HG02678 (cell line): ENCODE measurements at regions not wholly inside any gene's neighbourhood (a gene's known extent, or its start where the extent isn't known, plus 50 kb on each side); places are given as distances from the start of the nearest gene placed in this dataset.
A peak's percentile ranks its signal among the peaks of the same experiment; 100 is the strongest.
"Not testable (repeated sequence)": the region's sequence is repeated elsewhere in the genome, so short reads cannot be mapped to it uniquely, and the experiment has no call there.

ENCODE experiments used
- ATAC-seq: cut with Tn5 transposase; IDR thresholded peaks from one replicate; pipeline ENCODE4 v1.9.1; 2021; ENCODE audit warnings: mild to moderate bottlenecking, moderate library complexity; ENCODE audit not compliant: unreplicated experiment

GRCh38 chr2:8361930-8362329 is 319.9 kb upstream of the ID2 start:
- ATAC-seq = no peak

- no peak for ATAC-seq
These were observed 318.7 kb upstream of the ID2 start for GRCh38 chr2:8363161-8363560.

DNA sequence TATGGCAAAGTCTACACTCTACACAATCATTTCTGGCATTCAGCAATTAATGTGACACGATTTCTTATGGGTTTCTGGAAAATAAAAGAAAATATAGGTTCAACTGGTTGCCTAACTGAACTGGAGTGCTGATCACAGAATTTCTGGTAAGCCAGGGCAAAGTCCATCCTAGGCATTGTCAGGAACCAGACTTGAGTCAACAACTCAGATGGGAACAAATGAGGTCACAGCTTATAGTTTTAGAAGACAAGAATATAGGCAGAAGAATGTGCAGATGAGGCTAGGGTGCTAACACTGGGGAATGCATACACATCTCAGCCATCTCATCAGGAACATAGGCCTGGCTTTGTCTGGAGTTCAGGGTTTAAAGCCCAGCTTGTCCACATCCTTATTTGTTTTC is 317.2 kb upstream of the ID2 start:
- no peak for ATAC-seq

DNA sequence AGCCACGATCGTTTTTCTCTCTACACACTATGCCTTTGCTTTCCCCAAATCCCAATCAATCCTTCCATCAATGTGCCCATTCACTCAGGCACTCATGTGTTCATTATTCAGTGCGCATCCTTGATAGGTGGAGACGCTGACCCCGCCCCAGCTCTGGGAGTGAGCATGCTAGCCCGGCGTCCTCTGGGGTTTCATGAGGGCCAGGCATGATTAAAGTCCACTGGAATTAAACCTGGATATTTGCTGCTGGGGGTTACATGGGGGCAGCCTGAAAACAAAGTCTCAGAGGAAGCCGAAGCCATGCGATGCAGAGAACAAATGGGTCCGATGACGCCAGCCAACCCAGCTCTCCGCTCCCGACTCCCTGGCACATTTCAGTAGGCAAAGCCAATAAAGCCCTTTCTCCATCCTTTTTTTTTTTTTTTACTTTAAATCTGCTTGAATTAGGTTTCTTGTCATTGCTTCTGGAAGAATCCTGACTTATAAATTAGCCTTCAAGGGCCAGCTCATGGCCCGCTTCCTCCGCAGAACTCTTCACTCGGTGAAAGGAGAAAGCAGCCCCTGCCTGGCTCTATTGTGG is 316.4 kb upstream of the ID2 start:
- ATAC-seq = no peak

DNA sequence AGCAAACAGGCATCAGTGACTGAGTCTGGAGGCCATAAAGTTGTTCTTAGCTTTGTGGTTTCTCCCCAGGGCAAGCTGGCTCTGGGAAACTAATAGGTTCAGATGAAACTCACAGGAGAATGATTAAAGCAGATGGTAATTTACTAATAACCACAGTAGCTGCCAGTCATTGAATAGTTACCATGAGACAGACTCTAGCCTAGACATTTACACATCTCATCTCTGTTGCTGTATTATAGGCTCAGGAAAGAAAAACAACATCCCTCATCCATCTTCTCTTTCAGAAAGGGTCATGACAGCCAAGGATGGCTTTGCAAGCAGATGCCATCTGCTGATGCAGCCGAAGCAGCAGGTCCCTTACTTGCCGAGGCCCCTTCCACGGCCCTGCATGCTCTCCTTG is 314.0 kb upstream of the ID2 start:
- no peak for ATAC-seq

- ATAC-seq = peak; percentile 78
These were observed 313.4 kb upstream of the ID2 start for GRCh38 chr2:8368463-8368862.

DNA sequence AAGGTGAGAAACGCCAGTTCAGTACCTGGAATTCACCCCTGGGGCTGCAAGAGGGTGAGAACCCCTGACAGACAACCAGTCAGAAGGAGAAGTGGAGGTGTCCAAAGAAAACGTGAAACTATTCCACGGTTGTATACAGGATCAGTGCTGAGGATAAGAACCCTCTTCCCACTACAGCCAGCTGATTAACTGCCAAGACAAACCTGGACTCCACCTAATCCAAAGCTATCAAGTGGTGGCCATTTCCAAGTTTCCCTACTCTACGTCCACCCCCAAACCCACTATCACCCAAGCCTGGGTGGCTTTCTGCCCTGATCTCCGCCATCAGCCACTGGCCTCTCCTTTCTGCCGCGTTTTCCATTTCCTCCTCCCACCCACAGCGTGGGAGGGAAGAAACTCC is 312.3 kb upstream of the ID2 start:
- ATAC-seq = no peak

GRCh38 chr2:8370258-8370802 is 311.5 kb upstream of the ID2 start:
- no peak for ATAC-seq

DNA sequence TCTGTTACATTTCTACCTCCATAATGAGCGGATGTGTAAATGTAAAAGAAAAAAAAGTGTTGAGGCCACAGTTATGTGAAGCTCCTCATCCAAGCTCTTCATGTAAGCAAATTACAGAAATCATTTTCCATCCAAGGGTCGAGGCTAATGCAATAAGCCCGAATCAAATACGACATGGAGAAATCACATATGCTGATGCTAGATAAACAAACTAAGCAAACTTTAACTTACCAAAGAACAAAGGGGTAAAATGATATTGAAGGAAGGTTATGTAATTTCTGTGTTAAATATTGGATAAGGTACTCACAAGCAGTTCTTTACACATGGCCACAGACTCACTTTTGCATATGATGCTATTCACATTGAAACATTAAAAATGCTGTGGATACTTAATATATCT is 310.2 kb upstream of the ID2 start:
- no peak for ATAC-seq

- no peak for ATAC-seq
These were observed 307.1 kb upstream of the ID2 start for GRCh38 chr2:8374782-8375181.

DNA sequence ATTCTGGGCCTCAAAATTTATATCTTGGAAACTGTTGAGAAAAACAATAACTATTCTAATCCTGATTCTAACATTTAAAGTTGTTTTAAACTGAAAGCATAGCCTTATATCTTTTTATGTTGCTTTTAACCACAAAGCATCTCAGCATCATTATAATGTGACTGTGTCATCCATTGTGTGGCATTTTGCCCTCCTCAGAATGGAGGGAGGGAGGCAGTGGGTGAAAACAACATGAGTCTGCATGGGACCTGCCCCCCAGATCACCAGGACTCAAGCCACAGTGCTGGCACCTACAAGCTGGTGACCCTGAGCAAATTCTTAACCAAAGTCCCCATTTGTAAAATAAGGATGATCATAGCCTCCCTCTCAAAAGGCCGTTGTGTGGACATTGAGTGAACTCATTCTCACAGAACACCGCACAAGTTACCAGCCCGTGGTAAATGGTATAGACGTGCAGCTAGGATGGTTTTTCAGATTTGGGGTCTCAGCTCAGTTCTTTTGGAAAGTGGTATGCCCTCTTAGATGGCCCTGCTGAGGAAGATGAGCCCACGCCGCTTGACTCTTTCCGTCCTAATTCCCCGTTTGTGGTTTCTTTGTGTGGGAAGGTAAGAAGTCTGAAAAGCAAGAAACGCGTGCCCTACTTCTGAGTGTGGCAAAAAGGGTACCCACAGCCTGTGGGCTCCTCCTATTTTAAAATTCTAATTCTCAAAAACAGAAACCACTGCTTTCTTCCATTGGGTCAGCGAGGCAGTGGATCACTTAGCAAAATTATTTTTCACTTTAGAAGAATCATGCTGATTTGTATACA is 305.0 kb upstream of the ID2 start:
- no peak for ATAC-seq

DNA sequence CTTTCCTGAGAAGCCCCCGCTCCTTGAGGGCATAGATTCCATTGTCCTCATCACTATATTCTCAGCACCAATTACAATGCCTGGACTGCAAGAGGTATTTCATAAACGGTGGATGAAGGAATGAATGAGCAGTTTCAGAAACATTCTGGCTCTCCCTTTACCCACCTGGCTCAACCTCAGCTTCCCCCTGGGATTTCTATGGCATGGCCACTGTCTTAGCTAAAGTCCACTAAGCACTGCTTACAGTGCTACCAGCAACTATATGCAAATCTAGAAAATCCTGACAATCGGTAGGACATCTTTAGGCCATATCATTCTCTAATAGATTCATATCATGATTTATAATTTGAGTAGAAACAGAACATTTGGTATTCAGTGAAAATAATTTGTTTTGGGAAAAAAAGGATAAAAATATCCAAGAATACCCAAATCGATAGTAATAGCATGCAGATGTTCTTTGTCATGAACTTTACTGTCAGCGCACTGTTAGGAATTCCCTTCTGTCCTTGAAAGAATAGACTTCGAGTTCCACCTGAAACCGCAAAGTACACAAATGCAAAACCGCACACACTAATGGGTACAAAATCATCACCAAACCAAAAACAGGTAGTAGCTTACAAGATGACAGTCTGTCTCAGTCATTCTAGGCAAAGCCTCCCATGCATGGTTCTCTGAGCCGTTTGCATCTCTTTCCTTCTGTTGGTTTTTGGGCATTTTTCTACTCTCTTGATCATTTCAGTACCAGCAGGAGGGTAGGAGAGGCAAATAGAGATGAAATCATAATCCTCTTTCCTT is 303.6 kb upstream of the ID2 start:
- peak; percentile 58 for ATAC-seq

DNA sequence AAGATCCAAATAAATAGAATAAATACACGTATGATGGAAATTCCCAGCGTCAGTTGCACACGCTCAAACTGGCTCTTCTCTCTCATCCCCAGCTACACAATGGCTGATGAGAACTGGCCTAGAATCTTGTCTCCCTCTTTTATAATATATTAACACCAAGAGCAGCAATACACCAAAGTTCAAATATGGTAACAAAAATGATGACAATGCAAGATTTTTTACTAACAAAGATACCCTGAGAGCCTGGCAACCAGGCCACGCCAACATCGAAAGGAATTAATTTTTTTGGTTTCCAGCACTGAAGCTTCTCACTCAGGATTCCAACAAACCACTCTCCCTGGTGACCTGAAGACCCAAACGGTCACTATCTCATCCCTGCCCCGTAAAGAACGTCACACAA is 302.7 kb upstream of the ID2 start:
- no peak for ATAC-seq

- no peak for ATAC-seq
These were observed 302.3 kb upstream of the ID2 start for GRCh38 chr2:8379549-8379948.

DNA sequence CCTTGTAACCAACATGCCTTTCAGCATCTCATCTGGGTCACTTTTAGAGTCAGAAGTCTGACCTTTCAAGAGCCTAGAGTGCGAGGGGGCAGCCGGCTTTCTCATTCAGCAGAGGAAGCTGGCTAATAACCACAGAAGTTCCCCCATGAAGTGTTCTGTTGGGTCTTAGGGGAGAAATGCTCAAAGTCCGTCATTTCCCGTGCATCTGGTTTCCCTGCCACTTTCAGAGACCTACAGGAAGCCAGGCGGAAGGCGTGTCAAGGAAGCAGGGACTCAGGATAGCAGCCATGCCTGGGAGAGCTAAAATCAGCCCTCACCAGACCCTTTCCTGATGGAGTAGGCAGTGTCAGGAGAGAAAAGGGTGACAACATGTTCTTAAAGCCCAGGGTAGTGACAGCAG is 301.8 kb upstream of the ID2 start:
- peak; percentile 30 for ATAC-seq

- peak; percentile 82 for ATAC-seq
These were observed 301.3 kb upstream of the ID2 start for GRCh38 chr2:8380566-8380965.

GRCh38 chr2:8382485-8382884 is 299.4 kb upstream of the ID2 start:
- ATAC-seq = no peak

DNA sequence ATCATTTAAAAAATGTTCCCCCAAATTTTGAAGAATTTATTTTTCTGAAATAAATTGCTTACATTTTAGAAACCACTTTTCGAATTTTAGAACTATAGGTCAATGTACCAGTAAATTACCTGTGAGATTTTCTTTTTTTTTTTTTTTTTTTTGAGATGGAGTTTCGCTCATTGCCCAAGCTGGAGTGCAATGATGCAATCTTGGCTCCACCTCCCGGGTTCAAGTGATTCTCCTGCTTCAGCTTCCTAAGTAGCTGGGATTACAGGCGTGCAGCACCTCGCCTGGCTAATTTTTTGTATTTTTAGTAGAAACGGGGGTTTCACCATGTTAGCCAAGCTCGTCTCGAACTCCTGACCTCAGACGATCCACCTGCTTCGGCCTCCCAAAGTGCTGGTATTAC is 295.1 kb upstream of the ID2 start:
- ATAC-seq = not testable (repeated sequence)

DNA sequence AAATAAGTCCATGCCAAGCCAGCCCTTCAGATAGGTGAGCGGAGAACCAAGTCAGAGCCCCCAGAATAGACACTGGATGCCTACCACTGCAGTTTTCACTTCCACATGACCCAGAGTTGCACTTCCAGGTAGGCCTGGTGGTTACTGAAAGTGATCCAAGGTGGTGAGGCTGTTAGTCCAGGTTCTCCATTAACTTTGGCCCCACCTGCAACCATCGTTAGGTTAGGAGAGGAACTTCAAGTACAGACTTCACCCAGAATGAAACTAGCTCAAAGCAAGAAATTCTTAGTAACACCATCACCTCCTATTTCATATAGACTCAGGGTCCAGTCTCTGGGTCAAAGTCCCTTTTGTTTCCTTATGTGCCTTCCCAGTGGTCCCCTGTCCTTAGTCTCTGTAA is 293.1 kb upstream of the ID2 start:
- peak; percentile 64 for ATAC-seq

DNA sequence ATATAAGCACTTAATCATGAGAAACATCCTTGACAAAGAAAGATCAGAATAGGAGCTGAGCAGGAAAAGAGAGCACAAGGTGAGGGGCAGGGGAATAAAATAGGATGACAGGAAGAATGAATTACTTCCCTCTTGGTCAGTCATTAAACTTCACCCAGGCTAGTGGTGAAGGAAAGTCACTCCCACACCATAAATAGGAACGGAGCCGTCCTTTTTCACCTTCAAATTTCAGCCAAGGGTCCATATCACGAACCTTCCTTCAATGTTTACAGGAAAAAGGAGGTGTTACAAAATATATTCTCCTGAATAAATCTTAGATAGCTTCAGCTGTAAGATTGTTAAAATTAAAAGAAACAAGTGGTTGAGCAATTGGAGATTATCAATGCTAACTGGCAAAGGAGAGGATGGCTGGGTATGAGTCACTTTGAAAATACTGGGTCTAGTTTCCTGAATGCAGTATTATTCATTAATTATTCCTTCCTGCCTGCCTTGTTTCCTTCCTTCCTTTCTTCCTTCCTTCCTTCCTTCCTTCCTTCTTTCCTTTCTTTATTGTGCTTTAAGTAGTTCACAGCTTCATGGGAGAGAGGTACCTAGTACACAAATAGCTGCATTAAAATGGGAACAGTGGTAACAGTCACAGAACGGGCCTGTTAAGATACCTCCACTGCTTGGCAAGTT is 292.3 kb upstream of the ID2 start:
- no peak for ATAC-seq

DNA sequence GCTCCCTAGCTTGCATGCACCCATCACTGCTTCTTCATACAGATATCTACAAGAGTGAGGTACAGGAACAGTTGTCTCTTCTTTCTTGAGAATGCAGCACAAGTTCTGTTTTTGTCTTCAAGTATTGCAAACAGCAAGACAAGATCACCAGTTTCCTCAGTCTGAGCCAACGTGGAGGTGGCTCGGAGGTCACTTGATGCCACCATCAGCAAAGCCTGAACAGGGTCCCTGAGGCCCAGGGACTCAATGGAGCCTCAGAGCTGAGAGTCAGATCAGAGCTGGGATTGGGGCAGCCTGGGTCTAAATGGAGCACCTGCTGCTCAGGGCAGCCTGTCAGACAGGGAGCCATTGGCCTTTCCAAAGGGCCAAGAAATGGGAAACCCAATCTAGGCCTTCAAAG is 290.7 kb upstream of the ID2 start:
- no peak for ATAC-seq
